ENCODE measurements at regions not wholly inside any gene's neighbourhood (a gene's known extent, or its start where the extent isn't known, plus 50 kb on each side); places are given as distances from the start of the nearest gene placed in this dataset.
"Not testable (repeated sequence)": the region's sequence is repeated elsewhere in the genome, so short reads cannot be mapped to it uniquely, and the experiment has no call there.

DNA sequence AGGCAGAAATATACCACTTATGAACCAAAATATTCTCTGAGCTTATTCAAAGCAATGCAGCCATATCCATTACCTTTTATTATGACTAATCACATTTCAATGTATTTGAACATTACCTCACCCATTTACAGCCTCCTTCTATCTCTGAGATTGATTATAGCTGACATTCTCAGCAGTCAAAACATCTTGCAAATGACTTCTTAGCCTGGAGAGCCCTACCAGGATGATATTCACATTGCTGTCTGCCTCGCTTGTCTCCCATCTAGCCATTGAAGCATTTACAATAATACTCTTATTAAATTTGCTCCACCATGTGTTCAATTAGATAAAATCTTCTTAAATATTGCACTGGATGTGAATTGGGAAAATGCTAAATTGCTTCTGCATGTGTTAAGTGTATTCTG lies 1879.9 kb upstream of the ACO1 start:
- DNase-seq, result no peak

DNA sequence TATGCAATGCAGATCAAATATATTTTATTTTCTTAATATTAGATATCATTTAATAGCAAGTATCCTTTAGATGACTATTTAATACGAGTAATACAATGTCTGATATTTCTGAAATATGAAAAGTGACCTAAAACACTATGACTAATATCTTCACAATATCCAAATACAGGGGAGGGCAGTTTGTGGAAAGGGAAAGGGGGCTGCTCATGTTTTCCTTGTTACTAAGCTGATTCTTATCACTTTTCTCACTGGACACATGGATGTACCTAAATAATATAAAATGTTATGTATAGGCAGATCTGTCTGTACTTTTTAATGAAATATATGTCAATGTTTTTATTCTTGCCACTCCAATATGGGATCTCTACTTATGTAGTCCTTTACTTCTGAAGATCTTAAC lies 1879.1 kb upstream of the ACO1 start:
- DNase-seq, result no peak

DNA sequence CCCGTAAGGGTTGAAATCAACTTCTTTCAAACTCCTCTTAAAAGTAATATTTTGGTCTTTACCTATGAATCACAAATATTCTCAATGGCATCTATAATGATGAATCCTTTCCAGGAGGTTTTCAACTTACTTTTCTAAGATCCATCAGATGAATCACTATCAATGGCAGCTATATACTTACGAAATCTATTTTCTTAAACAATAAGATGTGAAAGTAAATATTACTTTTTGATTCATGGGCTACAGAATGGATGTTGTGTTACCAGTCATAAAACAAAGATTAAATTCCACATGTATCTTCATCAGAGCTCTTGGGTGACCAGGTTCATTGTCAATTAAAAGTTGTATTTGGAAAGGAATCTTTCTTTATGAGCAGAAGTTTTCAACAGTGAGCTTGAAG lies 1877.7 kb upstream of the ACO1 start:
- DNase-seq, result no peak

DNA sequence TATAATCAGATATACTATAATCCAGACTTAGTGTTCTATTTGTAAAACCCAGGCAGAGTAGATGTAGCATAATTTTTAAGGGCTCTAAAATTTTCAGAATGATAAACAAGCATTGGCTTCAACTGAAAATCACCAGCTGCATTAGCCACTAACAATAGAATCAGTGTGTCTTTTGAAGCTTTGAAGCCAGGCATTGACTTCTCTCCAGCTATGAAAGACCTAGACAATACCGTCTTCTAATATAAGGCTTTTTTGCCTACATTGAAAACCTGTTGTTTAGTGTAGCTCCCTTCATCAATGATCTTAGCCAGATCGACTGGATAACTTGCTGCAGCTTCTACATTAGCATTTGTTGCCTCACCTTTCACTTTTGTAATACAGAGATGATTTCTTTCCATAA lies 1877.3 kb upstream of the ACO1 start:
- DNase-seq, result no peak

DNA sequence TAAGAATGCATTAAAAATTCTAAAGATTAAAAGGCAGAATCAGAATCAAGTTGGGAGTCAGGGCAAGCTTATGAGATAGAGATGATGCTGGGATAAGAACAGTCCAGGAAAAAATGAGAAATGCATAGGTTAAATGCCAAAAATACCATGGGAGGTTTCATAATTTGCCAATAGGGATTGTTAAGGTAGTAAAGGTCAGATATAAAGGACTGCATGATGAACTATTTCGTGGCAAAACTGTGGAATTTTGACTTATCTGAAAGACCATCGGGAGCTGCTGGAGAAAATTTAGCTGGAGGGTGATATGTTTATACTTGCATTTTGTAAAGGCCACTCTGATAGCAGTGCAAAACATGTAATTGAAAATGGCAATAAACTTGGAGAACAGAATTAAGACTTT lies 1872.8 kb upstream of the ACO1 start:
- DNase-seq, result no peak

DNA sequence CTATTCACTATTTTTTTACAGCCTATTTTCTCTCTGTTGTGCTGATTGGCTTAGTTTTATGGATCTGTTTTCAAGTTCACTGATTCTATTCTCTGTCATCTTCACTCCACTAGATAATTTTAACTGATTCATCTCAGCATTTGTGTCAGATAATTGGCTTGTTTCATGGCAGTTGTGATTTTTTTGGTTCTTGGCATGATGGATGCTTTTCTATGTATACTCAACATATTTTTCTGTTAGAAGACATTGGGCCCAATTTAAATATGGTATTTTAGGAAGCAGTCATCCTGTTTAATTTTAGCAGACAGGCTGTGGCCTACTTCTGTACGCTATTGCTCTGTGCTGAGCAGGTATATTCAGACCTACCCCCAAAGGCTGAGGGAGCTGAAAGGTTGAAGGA lies 1865.3 kb upstream of the ACO1 start:
- DNase-seq, result no peak

DNA sequence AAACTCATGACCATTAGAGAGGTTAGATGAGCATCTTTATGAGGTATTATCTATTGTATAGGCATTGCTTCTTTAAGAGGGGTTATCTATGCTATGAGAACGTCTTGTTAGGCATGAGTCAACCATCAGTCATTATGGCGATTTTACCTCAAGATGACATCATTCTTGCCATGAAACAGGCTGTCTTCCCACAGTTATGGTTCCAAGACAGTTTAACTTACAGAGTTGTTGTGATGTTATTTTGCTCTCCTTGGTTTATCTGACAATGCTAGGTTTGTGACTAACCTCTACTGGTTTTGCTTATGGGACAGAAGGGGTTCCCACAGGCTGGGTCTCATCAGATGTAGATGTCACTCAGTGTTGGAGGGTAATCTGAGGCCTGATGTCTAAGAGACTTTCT lies 1864.7 kb upstream of the ACO1 start:
- DNase-seq, result no peak

DNA sequence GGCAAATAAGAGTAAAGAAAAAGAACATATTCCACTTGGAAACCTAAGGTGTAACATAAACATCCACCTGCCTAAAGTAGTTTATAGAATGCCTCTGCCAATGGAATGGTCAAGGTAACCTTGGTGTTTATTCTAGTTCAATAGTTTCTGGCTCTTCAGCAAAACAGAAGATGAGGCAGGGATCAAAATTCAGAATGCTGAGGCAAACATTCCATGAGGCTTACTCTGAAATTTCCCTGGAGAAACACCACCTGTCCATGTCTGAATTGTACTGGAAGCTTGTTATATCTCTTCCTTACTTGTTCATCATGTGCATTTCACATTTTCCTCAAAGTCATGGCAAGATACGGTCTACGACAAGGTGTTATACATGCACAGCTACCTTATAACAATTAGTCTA lies 1862.4 kb upstream of the ACO1 start:
- no peak for DNase-seq

DNA sequence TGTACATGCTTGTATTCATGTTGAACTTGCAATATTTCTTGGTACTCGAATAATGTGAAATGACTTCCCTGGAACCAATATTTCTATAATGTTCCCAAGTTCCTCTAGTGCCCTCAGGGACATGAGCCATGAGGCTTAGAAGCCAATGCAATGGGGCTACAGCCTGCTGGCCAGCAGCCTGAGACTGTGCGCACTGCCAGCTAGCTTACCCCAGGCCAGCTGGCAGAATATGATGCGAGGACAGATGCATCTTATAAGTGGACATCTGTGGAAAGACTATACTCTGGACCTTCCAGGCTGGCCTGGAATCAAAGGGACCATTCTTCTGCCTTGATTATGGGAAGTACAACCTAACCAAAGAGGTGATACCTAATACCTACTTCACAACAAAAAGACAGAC lies 1862.0 kb upstream of the ACO1 start:
- no peak for DNase-seq

DNA sequence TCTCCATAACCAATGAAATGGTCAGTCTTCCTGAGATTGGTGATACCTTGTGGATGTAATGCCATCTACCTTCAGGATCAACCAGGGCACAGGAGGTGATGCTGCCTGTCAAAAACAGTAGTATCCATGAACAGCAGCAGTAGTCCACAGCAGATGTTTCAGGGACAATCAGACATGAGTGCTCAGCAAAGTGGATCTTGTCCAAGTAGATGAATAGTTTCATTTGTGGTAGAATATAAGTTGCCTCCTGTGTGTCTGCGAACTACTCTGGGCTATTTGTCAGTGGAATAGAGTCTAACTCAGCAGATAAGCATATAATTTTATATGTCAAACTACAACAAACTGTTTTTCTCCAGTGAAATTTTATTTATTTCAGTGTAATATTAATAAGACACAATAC lies 1860.1 kb upstream of the ACO1 start:
- DNase-seq, result no peak

DNA sequence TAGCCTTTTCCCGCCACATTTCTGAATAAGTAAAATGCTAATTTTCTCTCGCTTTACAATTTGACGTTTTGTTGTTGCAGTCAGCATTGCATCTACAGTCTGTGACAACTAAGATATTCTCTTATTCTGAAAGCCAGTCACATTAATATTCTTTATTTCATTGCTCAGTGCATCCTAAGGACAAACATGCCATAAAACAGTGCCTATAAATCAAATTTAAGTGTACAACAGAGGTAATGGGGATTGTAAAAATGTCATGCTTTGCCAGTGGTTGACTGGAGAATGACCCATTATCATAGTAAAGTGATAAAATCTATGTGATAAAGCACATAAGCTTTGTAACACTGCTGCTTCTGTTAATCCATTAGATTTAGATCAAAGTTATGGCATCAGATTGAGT lies 1850.0 kb upstream of the ACO1 start:
- no peak for DNase-seq

DNA sequence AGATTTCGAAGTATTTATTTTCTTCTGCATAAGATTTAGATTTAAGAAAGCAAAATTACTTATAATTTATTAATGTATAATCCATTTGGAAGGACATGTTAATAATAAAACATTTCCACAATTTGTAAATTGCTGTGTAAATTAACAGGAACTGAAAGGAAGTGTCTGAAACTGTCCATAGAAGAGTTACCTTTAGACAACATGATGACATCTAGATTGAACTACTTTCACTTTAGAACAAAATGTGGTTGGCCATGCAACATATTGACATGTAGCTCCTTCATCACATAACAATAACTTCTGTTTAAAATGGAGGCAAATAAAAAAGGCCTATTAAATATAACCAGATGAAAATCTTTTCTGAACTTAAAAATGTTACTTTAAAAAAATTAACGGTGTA lies 1849.5 kb upstream of the ACO1 start:
- DNase-seq, result no peak

DNA sequence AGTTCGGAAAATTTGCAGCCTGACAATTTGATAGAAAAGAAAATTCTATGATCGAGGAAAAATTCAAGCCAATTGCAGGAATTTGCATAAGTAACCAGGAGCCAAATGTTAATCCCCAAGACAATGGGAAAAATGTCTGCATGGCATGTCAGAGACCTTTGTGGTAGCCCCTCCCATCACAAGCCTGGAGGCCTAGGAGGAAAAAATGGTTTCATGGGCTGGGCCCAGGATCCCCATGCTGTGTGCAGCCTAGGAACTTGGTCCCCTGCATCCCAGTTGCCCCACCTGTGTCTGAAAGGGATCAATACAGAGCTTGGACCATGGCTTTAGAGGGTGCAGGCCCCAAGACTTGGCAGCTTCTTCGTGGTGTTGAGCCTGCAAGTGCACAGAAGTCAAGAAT lies 1847.9 kb upstream of the ACO1 start:
- DNase-seq, result no peak

DNA sequence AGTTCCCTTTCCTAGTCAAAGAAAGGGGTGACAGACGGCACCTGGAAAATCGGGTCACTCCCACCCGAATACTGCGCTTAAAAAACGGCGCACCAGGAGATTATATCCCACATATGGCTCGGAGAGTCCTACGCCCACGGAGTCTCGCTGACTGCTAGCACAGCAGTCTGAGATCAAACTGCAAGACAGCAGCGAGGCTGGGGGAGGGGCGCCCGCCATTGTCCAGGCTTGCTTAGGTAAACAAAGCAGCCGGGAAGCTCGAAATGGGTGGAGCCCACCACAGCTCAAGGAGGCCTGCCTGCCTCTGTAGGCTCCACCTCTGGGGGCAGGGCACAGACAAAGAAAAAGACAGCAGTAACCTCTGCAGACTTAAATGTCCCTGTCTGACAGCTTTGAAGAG lies 1844.7 kb upstream of the ACO1 start:
- not testable (repeated sequence) for DNase-seq

DNA sequence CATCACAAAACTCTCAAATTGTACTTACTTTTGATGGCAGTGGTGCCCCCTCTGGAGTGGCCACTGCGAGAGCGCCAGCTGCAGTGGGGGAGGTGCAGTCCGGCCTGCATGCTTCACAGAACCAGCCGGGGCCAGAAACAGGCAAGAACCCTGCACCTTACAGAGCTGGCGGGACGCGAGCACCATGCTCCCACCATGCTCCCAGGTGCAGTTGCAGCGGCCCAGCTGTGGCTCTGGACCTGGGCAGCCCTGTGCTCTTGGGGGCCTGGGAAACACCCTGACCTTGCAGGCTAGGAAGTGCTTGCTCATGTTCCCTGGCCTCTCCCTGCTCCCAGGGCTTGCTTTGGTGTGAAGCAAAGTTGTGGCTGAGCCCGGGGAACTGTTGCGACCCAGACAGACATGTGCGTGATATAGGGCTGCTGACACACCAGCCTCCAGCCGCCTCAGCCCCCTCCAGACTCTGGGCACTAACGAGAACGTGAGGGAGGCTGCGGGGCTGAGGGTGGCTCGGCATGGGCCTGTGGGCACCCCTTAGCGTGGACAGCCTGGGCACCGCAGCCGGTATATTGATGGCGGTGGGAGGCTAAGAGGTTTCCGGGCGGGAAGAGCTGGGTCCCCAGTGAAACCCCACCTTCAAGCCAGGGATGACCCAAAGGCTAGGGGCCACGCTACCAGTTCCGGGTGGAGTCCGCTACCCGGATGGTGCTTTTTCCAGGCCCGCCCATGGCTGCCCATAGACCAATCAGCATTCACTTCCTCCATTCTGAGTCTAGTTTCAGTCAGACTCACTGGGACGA lies 1809.9 kb upstream of the ACO1 start:
- DNase-seq, result no peak

DNA sequence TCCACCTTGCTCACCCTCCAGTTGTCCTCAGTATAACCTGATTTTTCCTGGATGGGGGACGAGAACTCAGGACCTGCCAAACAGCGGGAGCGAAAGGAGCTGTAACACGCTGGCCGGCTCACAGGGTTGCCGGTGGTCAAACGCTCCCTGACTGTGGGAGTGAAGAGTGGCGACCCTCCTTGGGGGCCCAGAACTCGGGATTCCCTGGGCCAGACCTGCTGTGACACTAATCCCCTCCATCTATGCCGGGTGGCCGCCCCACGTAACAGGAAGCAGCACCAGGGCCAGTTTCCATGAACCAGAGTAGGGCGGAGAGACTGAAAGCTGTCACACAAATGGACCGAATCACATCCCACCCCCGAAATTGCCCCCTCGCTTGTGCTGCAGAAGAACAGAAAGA lies 1809.2 kb upstream of the ACO1 start:
- DNase-seq, result no peak

DNA sequence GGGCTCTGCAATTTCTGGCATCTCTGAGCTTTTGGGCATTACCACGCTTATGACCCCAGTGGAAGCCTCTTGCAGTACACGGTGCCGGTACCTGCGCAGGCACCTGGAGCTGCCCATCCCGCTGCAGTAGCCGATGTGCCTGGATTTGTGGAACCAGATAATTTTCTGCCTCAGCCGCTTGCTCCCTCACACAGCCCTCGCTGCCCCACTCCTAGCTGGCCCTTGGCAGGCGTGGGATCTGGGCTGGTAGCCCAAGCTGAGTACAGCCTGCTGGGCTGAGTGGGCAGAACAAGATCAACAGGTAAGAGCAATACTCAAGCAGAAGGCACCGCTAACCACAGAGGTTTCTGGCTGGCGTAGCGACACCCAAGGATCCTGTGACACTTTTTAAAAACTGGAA lies 1808.8 kb upstream of the ACO1 start:
- DNase-seq, result no peak

DNA sequence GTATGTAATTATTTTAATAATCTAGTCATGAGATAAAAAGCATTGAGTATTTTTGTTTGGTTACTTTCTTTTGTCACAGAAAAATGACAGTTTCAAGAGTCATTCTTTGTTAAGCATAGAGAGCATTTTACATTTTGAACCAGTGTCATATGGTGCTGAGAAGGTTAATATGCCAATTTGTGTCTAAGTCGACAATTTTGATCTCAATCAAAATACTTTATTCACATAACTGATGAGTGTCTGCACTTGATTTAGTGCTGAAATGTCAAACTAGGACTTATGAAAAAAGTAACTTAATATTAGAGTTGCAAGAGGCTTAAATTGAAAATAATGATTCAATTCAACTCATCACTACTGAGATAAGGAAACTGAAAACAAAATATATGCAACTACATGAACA lies 1804.6 kb upstream of the ACO1 start:
- no peak for DNase-seq

DNA sequence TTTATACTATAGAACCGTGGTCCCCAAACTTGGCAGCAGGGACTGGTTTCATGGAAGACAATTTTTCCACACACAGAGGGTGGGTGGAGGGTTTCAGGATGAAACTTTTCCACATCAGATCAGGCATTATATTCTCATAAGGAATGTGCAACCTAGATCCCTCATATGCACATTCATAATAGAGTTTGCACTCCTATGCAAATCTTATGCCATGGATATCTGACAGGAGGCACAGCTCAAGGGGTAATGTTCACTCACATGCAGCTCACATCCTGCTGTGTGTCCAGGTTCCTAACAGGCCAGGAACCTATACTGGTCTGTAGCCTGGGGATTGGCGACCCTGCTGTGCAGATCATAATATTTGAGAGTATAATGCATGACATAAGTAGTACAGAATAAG lies 1802.2 kb upstream of the ACO1 start:
- DNase-seq, result no peak

DNA sequence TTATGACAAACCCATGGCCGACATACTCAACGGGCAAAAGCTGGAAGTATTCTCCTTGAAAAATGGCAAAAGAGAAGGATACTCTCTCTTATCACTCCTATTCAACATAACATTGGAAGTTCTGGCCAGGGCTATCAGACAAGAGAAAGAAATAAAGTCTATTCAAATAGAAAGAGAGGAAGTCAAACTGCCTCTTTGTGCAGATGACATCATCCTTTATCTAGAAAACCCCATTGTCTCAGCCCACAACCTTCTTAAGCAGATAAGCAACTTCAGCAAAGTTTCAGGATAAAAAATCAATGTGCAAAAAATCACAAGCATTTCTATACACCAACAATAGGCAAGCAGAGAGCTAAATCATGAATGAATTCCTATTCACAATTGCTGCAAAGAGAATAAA lies 1799.9 kb upstream of the ACO1 start:
- no peak for DNase-seq

DNA sequence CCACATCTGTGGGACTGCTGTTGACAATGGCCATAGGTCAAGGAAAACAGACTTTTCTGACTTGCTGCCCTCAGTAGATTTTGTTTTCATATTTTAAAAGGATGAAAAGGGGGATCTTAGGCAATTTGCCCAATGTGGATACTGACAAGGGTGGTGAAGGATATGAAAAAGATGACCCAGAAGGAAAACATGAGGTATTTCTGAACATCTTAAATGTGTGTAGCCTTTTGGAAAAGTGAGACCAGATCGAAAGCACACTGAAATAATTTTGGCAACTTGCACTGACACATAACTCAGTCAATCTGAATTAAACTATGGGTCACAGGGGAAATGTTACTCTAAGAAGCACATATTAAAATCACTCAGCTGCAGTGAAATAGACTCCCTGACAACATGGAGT lies 1793.0 kb upstream of the ACO1 start:
- DNase-seq, result no peak

DNA sequence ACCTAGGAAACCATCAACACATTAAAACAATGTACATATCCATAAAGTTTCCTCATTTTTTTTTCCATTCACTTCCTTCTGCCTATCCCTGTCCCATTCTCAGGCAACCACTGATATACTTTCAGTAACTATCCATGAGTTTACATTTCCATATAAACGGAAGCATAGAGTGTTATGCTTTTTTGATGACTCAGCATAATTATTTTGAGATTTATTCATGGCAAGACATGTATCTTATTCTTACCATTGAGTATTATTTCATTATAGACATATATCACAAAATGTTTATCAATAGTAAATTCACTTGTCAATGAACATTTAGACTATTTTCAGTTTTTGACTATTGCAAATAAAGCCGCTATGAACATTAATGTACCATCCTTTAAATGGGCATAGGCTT lies 1786.8 kb upstream of the ACO1 start:
- no peak for DNase-seq

DNA sequence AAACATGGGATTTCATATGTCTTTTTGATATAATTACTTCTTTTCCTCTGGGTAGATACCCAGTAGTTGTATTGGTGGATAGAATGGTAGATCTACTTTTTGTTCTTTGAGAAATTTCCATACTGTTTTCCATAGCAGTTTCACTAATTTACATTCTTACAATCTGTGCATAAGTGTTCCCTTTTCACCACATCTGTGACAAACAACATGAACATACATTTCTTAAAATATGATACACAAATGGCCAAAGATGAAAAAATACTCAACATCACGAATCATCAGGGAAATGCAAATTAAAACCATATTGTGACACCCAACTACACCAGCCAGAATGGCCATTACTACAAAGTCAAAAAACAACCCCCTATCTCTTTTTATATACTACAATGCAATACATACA lies 1778.5 kb upstream of the ACO1 start:
- DNase-seq, result no peak

DNA sequence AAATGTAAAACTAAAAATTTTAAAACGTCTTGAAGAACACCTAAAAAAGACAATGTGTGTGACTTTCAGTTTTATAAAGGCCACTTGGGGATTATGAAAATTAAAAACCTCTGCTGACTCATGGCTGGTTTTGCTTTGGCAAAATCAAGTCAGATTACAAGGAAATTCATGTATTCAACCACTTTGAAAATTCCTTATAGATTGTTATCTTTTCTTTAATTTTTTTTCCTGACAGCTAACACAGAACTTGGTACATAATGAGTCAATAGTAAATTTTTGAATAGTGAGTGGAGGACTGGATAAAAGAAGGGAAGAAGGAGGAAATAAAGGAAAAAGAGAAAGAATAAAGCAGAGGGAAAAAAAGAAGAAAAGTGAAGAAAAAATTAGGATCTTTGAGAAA lies 1774.7 kb upstream of the ACO1 start:
- DNase-seq, result no peak

DNA sequence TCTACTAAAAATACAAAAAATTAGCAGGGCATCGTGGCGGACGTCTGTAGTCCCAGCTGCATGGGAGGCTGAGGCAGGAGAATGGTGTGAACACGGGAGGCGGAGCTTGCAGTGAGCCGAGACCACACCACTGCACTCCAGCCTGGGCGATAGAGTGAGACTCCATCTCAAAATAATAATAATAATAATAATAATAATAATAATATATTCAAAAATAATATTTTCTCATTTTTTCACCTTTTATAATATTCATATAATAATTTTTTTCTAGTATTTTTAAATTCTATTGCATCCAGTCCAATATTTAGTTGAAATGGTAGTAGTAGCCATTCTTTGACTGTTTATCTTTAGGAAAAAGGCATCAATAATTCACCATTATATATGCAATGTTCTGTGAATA lies 1767.7 kb upstream of the ACO1 start:
- DNase-seq, result not testable (repeated sequence)

DNA sequence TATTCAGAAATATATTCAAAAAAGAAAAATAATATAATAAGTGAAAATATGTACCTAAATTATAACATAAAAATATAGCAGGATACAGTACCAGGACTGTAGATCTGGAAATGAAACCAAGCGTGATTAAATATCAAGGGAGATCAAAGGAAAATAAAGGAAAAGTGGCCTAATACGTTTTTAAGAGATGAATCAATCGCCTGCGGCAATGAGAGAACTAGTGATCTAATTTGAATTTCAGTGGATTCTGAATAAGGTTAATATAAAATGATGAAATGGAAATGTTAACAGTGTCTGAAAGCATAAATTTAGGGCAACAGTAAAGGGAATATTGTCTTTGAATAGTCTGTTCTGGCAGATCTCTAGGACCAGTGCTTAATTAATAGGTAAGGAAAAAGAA lies 1761.9 kb upstream of the ACO1 start:
- no peak for DNase-seq
